Transverse colon (tissue), 4 donors: ENCODE measurements at regions not wholly inside any gene's neighbourhood (a gene's known extent, or its start where the extent isn't known, plus 50 kb on each side); places are given as distances from the start of the nearest gene placed in this dataset.

Experiments used
- EP300 ChIP-seq: sonication (generic); formaldehyde crosslinking; IDR thresholded peaks from one replicate; pipeline ENCODE4 v1.6.1; 2017; ENCODE audit warnings: antibody characterized with exemption, low read depth
- POLR2AphosphoS5 ChIP-seq, 3 donors: sonication (generic); formaldehyde crosslinking; IDR thresholded peaks; one replicate each; pipeline ENCODE4 v1.6.1; 2016; ENCODE audit warnings: antibody characterized with exemption in 3 of 3
- TF ChIP-seq, protein P1 (sequence below), 5 experiments: fragments of 200-600 bp in 3 of 5; fragments of 450-650 bp in 2 of 5; sonication (generic) in 3 of 5; IDR thresholded peaks; 1 replicate in 2 of 5; 2 replicates in 3 of 5; pipeline ENCODE4 v1.5.1; 2016 to 2017; ENCODE audit warnings: antibody characterized with exemption in 5 of 5, inconsistent platforms in 3 of 5, mild to moderate bottlenecking in 2 of 5, moderate library complexity in 1 of 5

DNA sequence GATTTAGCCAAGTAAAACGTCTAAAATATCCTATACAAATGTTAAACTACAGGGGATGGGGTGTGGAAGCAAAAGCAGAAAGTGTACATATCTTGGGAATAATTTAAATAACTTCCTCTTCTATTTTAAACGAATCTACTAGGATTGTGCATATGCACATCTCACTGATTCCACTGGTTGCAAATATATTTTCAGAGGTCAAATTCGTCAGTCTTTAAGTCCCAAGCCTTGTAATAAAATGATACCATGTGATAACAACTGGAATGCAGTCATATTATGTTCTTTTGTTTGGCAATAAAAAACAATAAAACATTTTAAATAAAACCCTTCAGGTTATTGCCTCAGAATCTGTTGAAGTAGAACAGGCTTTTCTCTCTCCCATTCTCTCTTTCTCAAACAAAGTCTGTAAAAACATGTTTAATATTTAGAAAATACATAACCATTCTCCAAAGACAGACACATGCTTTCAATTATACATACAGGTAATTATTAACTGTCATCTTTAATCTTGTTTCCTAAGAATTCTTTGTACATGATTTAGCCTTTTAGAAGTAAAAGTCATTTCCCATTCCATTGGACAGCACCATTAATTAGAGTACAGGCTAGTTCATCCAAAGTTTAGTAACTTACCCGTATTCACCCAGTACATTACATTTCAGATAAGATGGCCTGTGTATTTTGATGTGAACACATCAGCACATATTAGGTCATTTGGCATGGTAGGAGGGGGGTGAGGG lies 421.1 kb downstream of the PCDH7 start:
- TF ChIP-seq EP300 = no peak
- TF ChIP-seq, protein P1, sequence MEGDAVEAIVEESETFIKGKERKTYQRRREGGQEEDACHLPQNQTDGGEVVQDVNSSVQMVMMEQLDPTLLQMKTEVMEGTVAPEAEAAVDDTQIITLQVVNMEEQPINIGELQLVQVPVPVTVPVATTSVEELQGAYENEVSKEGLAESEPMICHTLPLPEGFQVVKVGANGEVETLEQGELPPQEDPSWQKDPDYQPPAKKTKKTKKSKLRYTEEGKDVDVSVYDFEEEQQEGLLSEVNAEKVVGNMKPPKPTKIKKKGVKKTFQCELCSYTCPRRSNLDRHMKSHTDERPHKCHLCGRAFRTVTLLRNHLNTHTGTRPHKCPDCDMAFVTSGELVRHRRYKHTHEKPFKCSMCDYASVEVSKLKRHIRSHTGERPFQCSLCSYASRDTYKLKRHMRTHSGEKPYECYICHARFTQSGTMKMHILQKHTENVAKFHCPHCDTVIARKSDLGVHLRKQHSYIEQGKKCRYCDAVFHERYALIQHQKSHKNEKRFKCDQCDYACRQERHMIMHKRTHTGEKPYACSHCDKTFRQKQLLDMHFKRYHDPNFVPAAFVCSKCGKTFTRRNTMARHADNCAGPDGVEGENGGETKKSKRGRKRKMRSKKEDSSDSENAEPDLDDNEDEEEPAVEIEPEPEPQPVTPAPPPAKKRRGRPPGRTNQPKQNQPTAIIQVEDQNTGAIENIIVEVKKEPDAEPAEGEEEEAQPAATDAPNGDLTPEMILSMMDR (IDR thresholded peaks at IDR 0.05) = no peak
- TF ChIP-seq POLR2AphosphoS5 (IDR thresholded peaks at IDR 0.05) = no peak
